ENCODE measurements at regions not wholly inside any gene's neighbourhood (a gene's known extent, or its start where the extent isn't known, plus 50 kb on each side); places are given as distances from the start of the nearest gene placed in this dataset.

DNA sequence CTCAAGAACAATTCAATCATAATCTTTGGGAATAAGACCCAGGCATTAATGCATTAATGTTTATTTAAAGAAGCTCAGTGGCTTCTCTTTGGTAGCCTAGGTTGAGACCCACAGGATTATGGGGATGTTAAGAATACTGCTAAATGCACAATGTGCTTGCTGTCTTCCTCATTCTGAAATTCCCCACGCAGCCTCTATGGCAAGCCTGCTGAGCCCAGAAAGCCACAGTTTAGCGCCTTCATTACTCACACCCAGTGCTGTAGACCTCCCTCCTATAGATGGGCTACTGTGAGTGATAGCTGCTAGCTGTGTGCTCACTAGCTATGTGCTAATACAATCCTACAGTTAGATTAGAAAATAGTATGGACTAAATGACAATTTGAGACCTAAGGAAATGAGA, 90.6 kb downstream of the TNFSF13B start:
- no peak for DNase-seq

DNA sequence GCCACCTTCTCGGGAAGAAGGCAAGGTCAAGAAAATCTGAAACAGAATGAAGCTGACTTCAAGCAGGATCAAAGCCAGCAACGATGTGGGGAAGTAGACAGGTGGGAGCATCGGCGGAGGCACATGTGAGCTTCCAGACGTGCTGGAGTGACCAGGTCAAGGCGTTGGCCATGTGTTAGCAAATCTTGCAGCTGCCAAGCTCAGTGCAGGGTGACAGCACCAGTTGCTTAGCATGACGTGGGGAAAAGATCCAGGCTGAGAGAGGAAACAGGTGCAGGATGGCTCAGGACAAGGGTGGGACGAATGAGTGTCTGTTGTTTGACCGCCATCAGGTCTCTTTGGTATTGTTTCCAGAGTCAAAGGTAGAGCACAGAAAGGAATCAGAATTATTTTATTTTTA, 92.3 kb downstream of the TNFSF13B start:
- no peak for DNase-seq

DNA sequence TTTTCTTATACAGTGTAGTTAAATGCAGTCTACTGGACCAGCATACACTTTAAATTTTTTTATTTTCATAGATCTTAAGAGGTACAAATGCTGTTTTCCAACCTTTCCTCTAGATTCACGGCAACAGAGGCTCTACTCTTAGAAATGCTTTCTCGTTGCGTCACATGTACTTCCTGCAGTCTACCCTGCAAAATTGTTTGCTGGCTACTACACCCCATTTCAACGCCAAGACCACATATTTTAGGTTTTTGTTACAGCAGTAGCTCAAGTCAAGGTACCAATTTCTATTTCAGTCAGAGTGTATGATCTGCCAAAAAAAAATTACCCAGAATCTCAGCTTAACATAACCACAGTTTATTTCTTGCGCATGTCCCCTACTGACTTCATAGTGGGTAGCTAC, 94.1 kb downstream of the TNFSF13B start:
- no peak for DNase-seq

DNA sequence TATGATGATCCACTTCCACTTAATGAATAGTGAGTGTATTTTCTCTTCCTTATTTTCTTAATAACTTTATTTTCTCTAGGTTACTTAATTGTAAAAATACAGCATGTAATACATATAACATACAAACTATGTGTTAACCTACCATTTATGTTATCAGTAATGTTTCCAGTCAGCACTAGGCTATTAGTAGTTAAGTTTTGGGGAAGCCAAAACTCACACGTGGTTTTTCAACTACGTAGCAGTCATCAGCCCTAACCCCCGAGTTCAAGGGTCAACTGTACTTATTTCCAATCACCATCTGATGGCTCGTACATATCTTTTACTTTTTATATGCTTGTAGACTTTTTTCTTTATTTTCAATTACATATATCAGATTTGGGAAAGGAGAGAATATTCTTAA, 95.7 kb downstream of the TNFSF13B start:
- no peak for DNase-seq

DNA sequence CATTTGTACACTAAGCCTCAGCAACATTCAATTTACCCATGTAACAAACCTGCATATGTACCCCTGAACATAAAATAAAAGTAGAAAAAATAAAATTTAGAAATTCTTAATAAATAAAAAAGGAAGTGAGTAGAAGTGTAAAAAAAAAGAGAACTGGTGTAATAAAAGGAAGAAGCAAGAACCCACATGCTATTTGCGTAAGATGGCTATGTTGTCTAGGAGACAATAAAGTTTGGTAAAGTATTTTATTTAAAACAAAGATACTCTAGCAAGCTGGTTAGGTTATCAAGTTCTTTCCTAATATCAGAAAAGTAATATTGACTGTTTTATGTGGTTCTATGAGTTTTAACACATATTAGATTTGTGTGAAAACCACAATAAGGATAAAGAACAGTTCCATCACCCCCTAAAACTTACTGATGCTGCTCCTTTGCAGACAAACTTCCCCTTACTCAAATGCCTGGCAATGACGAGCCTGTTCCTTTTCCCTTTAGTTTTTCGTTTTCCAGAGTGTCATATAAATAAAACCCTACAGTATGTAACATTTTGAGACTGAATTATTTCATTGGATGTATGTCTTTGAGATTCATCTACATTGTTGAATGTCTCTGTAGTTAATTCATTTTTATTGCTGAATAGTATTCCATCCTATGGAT, 98.9 kb downstream of the TNFSF13B start:
- DNase-seq = no peak

DNA sequence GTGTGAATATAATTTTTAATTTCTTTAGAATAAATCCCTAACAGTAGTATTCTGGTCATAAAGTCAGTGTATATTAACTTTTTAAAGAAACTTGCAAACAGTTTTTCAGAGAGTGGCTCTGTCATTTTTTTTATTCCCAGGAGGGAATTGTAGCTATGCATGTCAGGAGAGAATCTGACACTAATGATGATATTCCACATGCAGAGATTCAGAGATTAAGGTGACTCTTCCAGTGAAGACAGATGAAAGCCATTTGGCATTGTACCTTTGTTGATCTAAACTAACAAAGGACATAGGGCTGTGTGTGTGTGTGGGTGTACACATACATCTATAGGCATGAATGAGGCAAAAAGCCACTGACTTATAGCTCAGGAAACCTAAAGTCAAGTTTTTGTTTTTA, 99.9 kb downstream of the TNFSF13B start:
- DNase-seq = no peak

DNA sequence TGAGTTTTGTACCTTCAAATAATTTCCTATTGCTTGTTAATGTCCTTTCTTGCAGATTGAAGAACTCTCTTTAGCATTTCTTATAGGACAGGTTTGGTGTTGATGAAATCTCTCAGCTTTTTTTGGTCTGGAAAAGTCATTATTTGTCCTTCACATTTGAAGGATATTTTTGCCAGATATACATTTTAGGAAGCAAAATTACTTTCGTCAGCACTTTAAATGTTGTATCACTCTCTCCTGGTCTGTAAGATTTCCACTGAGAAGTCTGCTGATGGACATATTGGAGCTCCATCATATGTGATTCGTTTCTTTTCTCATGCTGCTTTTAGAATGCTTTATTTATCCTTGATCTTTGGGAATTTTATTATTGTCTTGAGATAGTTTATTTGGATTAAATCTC, 105.5 kb downstream of the TNFSF13B start:
- no peak for DNase-seq

DNA sequence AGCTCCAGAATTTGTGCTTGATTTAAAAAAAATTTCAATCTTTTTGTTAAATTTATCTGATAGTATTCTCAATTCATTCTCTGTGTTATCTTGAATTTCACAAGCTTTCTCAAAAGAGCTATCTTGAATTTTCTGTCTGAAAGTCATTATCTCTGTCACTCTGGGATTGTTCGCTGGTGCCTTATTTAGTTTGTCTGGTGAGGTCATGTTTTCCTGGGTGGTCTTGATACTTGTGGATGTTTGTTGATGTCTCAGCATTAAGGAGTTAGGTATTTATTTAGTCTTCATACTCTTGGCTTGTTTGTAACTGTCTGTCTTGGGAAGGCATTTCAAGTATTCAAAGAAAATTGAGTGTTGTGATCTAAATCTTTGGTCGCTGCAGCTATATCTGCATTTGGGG, 106.3 kb downstream of the TNFSF13B start:
- DNase-seq = no peak

DNA sequence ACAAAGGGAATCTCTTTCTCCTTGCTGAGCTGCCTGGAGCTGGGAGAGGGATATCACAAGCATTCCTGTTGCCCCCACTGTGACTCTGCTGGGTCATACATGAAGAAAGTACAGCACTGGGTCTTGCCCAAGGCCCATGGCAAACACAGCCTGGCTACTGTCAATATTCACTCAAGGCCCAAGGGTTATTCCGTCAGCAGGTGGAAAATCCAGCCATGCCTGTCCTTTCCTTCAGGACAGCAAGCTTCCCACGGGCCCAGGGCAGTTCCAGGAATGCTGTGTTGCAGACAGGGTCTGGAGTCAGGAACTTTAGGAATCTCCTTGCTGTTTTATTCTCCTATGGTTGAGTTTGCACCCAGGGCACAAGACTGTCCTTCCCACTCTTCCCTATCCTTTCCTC, 106.8 kb downstream of the TNFSF13B start:
- DNase-seq = no peak

DNA sequence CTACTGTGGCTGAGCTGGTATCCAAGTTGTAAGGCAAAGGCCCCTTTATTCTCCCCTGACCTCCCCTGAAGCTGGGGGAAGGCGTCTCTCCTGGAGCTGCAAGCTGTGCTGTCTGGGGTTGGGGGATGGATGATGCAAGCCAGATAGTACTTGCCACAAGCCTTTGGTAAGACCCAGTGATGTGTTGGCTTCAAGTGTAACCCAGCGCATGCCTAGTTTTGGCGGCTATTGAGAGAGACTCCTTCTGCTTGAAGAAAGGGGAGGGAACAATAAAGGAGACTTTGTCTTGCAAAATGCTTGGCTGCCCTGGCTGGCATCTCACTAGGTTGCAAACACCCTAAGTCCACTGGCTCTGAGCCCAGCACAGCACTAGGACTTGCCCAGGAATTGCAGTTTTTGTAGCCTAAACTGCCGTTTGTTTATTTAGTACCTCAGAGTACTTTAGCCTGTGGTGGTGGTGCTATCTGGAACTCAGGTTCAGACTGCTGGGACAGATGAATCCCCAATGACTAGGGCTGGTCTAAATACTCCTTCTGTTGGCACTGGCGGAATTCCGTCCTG, 108.2 kb downstream of the TNFSF13B start:
- no peak for DNase-seq

DNA sequence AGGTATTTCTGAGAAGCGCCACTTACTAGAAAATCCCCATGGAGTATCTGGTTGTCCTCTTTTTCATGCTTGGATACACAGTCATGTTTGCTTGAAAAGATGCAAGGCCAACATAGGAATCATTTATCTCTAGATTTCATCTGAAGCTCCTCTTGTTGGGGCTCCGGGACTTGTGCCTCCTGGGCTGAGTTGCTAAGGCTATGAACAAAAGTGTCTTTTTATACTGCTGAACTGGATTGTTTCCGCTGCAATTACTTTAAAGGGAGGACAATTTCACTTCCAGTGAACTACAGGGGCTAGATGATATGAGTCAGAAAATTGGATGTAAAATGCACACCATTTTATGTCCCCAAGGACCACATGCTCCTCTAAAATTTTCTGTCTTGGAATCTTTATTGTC, 114.1 kb downstream of the TNFSF13B start:
- no peak for DNase-seq

DNA sequence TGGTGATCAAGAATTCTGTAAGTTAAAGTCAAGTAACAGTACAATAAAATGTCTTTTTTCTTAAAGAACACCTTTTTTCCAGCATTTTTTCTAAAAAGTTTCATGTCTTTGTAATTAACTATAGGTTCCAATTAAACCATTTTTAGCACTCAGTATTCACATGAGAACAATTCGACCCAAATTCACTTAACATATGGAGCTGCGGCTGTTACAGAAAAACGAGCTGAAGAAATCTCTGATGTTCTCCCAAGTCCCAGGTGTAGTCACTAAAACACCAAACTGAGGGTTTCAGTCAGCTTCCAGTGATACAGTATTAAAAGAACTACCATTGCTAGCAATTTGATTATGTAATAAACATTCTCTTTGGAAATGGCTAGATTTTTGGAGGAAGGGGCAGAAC, 117.6 kb downstream of the TNFSF13B start:
- no peak for DNase-seq

DNA sequence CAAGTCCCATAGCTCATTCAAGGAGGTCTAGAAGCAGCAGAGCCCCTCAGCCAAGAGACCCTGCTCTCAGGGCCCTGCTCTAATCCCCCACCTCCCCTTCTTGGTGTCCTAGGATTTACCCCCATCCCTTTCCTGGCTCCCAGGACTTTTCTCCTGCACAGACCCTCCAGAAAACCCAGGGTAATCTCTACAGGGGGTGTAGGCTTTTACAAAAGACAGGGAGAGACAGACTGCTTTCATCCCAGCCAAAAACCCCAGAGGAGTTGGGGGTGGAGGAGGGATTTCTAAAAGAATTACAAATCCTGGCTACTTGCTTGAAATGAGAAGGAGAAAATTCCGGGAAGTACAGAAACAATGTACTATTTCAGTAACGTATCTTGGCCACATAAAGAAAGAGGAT, 133.3 kb downstream of the TNFSF13B start:
- no peak for DNase-seq

DNA sequence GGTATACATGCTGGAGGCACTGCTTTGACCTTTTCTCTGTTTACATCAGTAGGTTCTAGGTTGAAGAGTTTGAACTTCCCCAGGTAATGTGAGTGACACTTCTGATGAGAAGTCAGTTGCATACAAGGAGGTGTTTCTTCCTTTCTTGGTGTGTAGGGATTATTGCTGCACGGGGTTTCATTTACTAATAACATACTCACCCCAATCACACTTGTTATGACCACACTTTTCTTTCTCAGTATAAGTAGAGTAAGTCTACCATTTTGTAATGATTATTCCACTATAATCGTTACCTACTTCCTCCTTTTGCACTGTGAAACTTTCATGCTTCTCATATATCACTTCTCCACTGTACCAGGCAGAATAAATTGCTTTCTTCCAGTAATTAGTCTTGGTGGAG, 138.0 kb downstream of the TNFSF13B start:
- no peak for DNase-seq

DNA sequence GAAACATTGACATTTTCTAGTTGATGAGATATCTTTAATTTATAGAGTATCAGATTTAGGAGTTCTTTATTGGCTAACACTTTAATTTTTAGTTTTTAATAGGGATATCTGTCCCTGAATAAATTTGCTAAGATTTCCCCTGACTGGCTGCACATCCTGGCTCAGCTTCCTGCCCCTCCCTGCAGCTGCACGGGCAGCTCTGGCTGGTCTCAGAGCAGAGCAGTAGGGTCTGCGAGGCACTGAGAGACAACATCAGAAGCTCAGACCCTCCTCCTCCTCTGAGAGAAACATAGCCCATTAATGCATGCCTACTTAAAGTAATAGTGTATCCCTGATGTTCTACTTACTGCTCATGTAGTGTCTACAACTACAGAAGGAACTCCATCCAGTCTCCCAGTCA, 139.2 kb downstream of the TNFSF13B start:
- DNase-seq = no peak

DNA sequence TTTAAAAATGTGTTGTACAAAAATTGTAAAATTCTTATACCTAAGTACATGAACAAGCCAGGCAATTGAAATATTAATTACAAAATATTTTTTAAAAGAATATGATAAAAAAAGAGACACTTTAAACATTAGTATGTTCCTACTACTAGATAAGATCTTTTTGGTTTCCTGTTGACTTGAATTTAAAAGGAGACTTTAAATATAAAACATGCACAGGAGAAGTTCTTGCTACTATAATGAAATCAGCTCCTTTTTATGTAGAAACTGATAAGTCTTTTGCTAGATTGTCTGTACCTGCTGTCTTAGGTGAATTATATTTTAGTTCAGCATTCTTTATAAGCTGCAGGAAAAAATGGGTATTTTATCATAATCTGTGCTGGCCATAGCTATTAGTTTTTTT, 140.2 kb downstream of the TNFSF13B start:
- no peak for DNase-seq

DNA sequence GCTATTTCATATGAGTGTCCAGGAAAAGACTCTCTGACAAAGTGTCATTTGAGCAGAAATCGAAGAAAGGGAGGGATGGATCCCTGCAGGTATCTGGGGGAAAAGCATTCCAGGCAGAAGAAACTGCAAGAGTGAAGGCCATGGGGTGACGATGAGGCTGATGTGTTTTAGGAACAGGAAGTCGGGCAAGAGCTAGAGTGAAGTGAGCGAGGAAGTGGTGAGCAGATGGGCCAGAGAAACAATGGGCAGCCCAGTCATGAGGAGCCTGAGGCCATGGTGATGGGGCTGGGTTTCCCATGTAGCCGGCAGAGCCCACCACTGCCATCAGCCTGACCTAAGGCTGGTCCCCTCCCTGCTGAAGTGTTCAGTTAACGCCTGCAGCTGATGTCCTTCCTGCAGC, 150.2 kb downstream of the TNFSF13B start:
- DNase-seq = no peak

DNA sequence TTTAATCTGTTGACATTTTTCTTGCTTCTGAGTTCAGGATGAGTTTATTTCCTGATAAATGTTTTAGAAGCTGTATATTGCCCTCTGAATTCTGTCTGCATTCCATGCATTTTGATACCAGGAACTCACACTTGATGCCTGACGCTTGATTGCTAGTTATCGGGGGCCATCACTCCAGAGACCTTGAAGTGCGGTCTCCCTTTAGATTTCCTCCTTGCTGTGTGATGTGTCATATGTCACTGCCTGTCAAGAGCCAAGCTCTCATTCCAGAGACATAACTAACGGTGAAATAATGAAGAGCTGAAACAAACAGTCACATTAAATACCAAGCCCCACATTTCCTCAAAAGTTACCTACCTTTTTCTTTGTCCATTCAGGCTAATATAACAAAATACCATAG, 155.5 kb downstream of the TNFSF13B start:
- DNase-seq = no peak

DNA sequence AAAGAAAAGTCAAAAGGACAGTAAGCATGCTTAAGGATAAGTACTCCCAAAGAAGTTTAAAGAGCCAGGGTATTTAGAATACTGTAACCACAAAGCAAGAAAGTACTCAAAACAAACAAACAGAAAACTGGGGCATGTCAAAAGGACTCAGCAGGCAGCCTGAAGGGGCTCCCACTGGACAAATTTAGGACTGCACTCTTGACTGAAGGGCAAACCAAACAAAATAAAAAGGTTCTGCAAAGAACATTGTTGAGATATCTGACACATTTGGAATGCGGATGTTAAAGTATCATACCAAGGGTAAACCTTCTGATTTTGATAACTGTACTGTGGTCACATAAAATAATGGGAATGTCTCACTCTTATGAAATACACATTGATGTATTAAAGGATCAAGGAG, 157.4 kb downstream of the TNFSF13B start:
- DNase-seq = no peak

DNA sequence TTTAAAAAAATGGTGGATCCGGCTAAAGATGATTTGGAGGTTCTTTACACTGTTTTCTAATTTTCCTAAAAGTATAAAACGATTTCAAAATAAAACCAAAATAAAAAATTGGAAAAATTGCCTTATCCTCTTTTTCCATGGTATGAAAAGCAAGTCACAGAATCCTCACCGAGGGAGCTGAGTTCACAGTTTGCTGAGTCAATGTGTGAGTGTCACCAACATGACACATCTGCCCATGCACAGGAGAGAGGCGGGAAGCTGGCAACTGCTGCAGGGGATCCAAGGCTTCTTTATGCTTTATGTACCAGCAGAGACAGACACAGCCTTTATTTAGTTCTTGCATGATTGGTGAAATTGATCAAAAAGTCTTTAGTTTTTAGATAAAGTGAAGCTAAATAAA, 157.8 kb downstream of the TNFSF13B start:
- no peak for DNase-seq

DNA sequence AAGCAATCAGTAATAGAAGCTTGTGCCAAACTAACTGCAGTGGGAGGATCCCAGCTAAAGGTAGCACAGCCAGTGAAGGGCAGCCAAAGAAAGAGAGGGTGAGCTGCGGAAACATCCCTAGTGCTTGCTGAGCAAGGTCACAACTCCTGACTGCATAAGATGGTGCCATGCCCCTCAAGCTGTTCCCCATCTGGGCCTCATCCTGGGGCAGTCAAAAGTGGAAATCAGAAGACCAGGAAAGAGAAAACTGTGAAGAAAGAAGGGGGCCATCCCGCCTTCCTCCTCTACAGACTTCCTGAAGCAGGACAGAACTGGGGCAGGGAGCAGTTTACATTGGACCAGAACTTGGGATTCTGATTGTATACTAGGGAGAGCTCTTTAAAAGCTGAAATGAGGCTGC, 159.2 kb downstream of the TNFSF13B start:
- DNase-seq = no peak

DNA sequence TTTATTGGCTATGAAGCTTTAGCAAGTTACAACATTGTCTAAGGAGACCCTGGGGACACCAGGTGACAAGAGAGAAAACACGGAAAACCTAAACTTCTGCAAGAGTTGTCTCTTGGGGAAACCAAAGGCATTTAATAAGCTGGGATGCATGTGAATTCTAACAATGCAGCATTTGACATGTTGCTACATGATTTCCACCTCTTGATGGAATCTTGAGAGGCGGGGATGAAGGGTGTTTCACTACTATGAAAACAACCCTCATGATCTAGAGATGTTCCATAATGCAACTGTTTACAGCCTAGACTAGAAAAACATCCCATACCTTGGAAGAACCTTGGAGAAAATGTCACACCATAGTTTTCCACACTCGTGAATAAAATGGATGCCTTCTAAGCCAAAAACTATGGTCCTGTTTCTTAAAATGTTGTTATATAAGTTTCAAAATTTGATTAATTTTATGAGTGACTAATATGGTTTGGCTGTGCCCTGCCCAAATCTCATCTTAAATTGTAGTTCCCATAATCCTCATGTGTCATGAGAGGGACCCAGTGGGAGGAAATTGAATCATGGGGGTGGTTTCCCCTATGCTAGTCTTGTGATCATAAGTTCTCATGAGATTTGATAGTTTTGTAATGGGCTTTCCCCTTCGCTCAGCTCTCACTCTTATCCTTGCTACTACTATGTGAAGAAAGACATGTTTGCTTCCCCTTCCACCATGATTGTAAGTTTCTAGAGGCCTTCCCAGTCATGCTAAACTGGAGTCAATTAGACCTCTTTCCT, 164.6 kb downstream of the TNFSF13B start:
- DNase-seq = no peak

DNA sequence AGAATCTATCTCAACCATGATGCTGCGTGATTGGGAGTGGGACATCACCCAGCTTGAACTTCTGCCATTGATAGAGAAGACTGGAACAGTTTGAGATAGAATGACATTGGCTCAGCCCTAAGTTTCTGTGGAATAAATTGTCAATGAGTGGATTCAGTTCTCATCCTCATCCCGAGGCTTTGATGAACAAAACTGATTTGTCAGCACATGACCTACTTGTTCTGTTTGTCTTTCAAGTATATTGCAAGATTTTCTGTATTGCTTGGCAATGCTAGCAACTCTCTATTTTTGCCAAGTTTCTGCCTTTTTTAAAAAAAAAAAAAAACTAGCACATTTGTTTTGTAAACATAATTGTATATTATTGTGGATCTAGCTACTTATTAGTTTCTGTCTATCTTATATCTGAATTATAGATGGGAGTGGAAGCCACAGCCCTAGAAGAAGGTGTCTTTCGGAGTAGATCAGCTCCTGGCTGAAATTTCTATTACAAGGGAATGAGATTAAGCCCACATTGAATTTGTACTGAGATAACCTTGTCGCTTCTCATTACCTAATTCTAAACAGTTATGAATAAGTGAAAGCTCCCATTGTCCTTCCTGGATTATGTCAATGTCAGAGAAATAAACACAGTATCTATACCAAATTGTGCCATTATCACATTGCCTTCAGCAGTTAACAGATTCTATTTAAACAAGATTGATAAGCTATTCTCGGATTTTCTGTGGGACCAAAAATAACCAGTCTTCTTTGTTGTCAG, 166.1 kb downstream of the TNFSF13B start:
- no peak for DNase-seq

DNA sequence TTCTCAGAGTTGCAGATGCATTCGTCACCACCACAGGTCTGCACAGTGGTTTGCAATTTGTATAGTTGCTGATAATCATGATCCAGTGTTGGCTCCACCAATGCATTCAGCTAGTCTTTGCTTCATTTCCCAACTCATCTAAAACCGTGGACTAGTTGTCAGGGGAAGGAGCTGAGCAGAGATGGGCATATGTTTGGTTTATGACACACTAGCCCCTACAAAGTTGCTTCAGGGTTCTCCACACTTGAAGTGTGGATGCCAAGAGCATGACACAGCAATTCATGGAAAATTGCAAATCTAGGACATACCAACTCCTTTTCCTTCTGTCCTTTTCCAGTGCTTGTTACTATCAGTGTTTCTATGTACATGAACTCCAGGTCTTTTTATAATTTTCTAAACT, 168.0 kb downstream of the TNFSF13B start:
- DNase-seq = no peak

Measured in NCI-H2081 (cell line).